NCI-H748 (cell line): ENCODE measurements at regions not wholly inside any gene's neighbourhood (a gene's known extent, or its start where the extent isn't known, plus 50 kb on each side); places are given as distances from the start of the nearest gene placed in this dataset.
"Not testable (repeated sequence)": the region's sequence is repeated elsewhere in the genome, so short reads cannot be mapped to it uniquely, and the experiment has no call there.

ENCODE experiments used
- DNase-seq: peaks from one replicate; lab custom pipeline; 2025; ENCODE audit not compliant: unreplicated experiment; lab: John Stamatoyannopoulos, UW

DNA sequence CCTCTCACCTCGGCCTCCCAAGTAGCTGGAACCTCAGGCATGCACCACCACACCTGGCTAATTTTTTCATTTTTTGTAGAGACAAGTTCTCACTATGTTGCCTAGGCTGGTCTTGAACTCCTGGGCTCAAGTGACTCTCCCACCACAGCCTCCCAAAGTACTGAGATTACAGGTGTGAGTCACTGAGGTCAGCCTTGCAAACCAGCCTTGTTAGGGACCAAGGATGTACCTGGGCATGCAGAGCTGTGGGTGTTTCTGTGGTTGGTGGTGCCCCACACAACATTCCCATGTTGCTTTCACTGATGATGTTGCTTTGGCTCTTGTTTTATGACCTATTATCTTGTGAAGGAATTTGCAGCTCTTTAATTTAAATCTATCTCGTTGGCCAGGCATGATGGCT lies 54.8 kb downstream of the OTUD1 start:
- DNase-seq, result no peak

DNA sequence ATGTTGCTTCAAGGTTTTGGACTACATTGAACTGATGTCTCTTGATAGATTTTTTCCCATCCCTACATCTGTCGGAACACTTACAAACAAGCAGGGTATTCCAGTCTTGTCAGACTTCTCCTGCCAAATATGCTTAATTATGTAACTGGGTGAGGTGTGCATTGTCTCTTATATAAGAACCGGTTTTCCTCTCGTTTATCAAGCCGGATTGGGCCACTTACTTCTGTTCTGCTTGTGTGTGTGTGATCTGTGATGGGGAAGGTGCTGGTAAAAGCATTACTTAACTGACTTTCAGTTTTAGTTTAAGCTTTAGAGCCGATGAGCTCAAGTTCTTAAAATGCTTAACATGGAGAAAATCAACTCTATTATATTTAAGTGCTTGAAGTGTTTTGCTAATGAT lies 57.9 kb downstream of the OTUD1 start:
- DNase-seq, result no peak

DNA sequence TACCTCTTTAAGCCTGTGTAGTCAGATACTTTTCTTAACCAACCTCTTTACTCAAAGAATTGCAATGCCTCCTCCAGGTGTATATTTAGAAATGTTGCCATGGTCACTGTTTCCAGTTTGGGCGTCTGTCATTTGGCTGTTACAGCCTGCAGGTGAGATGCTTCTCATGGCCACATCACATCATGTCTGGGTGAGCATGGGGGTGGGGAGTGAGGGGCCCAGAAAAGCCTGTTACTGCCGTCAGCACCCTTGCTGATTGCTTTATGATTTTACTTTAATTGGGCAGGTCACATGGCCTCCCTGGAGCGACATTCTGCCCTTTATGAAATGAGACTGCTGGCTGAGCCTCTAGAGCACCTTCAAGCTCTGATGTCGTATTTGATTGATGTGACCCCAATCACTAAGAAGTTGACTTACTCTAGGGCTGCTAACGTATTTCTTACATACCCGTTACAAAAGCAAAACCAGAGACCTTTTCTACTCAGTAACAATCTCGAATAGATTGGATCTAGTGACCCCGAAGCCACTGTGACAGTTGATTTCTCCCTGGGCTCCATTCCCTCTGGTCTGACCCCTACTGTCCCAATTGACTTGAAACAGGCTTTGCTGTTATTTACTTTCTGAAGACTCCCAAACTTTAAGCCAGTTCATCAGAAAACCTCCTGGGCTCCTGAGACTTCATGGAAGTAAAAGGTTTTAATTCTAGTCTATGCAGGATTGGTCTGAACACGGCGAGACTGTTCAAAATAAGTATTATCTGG lies 60.7 kb downstream of the OTUD1 start:
- peak; percentile 61 for DNase-seq

DNA sequence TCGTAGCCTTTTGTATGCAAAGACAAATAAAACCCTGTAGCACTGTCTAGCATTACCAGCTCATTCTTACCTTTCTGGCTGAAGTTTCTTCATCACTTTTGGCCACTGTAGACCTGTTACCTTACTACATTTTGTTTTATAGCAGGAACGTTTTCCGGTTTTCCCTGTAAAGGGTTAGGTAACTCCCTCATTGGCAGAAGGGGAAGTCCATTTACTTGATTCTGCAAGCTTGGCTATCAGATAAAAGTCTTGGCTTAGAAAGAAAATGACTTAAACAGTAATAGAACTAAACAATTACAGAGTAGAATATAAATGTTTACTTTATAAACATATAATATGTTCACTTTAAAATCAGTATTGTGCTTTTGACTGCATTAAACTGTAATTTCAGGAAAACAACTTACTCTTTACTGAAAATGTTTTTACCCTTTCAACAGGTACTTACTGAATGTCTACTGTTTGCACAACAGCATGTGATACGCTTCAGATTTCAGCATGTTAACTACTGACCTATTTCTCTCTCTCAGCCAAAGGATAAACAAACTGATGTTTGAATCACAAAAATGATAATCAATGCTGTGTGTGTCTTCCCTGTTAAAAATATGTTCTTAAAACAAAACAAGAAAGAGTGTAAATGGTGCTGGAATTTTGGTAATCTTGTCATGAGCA lies 67.1 kb downstream of the OTUD1 start:
- DNase-seq, result peak; percentile 30

DNA sequence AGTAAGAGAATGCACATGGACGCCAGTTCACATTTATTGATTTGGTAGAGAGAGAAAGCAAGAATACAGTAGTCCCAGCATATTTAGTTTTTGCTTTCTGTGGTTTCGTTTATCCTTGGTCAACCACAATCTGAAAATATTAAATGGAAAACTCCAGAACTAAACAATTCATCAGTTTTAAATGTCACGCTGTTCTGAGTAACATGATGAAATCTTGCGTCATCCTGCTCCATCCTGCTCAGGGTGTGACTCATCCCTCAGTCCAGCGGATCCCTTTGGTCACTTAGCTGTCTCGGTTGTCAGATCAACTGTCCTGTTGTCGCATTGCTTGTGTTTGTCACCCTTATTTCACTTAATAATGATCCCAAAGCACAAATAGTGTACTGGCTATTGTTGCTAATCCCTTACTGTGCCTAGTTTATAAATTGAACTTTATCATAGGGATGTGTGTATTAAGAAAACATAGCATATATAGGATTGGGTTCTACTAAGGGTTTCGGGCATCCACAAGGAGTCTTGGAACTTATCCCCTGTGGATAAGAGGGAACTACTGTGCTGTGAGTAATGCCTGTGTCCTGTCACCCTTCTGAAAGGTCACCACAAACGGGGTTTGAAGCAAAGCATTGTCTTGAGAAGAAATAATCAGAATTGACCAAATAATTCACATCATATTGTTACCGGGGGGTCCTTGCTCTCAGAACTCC lies 73.6 kb downstream of the OTUD1 start:
- no peak for DNase-seq

DNA sequence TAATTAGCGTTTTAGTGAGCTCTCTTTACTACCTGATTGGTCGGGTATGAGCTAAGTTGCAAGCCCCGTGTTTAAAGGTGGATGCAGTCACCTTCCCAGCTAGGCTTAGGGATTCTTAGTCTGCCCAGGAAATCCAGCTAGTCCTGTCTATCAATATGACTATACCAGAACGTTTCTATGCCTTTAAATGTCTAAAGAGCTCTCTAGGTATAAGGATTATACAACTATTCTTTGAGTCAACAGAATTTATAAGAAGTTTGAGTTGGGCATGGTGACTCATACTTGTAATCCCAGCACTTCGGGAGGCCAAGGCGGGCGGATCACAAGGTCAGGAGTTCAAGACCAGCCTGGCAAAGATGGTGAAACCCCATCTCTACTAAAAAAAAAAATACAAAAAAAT lies 74.7 kb downstream of the OTUD1 start:
- not testable (repeated sequence) for DNase-seq

DNA sequence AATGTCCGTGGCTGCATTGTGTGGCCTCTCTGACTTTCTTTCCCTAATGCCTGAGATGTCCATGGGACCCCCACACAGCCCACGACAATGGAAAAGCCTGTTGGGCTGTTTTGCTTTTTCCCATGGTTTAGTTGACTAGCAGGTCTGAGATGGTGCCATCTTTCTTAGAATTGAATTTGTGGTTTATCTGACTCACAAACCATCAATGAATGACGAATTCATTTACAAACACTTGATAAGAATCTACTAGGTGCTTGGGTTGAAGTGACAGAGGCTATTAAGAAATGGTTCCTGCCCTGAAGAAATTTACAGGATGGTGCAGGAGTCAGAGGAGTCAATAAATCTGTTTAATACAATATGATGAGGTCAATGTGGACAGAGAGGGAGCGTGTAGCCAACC lies 75.4 kb downstream of the OTUD1 start:
- no peak for DNase-seq

DNA sequence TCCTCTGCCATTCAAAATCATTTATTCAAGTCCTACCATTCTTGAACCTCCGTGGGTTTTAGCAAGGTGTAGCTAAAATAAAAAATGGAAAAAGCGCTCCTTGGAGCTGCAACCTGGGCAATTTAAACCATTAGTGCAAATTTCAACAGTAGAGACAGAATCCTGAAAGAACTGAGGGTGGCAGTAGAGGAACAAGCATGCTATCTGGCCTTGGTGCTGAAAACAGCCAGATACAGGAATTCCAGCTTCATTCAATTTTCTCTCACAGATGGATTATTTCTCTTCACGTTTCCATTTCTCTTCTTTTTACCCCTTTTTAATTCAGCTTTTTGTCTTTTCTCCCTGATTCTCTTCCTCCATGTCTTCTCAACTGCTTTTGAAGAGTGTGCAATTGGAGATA lies 77.7 kb downstream of the OTUD1 start:
- no peak for DNase-seq

DNA sequence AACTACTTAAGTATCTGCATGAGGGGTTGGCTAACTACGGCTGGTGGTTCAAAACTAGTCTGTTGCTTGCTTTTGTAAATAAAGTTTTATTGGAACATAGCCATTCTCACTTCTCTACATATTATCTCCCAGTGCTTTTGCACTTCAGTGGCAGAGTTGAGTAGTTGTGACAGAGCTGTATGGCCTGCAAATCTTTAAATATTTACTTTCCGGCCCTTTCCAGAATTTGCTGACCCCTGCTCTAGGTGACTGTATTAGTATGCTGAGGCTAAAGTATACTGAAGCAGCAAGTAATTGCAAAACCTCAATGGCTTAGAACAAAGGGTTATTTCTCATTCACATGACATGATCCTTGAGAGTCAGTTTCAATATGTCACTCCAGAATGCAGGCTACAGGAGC lies 78.3 kb downstream of the OTUD1 start:
- no peak for DNase-seq

DNA sequence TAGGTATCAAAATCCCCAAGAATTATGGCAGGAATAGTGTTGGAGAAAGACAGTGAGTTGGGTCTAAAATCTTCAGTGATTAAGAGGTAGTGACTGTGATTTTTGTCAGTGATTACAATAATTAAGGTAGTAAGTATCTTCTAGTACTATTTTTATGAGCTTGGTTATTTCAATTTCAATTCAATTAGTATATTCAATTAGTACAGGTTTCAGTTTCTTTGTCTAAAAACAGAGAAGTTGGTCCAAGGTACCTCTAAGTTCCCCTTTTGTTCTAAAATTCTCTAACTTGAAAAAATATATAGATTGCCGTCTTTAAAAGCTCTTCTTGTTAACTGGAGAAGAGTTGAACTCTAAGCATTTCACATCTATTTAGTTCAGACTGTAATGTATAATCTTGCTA lies 82.9 kb downstream of the OTUD1 start:
- DNase-seq, result no peak

DNA sequence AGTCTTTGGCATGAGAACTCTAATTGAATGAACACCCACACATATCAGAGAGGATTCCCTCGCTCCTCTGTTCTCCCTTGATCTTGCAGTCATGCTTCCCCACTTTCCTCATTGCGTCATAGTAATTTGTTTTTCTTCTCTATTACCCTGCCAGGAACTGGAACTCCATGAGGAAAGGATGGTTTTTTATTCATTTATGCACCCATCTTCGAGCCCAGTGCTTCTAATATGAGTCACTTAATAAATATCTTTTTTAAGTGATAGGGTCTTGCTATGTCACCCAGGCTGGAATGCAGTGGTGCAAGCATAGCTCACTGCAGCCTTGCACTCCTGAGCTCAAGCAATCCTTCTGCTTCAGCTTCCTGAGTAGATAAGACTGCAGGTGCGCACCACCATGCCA lies 83.5 kb downstream of the OTUD1 start:
- no peak for DNase-seq

DNA sequence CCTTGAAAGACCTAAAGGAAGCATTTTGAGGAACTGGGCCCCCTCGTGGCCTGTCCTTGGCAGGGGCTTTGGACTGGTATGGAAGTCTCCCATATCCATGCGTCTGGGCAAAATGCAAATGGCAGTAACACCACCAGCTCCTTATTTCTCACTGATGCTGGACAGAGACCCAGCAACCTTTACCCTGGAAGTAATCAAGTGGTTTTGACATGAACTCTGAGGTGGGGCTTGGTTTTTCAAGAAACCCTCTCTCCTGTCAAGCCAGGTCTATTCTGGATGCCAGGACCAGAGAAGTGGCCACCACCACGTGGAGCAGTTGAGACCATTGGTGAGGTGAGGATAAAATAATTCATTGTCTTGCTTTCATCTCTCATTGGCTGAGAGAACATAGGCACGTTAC lies 84.4 kb downstream of the OTUD1 start:
- no peak for DNase-seq

DNA sequence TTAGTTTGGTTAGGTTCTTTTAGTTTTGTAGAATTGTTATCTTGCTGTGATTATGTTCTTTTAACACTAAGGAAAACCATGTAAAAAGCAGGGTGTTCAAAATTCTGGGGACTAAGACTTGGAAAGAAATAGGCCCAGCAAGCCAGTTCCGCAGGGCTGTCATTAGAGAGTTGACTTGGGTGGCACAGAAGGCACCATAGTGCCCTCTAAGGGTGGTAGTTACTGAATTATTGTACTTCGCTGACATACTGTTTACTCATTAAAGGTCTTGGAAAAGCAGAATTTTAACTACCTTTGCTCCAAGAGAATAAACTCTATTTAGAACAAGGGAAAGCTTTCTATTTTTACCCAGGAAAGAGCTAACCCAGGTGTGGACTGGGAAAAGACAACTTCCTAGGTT lies 86.5 kb downstream of the OTUD1 start:
- peak; percentile 39 for DNase-seq

DNA sequence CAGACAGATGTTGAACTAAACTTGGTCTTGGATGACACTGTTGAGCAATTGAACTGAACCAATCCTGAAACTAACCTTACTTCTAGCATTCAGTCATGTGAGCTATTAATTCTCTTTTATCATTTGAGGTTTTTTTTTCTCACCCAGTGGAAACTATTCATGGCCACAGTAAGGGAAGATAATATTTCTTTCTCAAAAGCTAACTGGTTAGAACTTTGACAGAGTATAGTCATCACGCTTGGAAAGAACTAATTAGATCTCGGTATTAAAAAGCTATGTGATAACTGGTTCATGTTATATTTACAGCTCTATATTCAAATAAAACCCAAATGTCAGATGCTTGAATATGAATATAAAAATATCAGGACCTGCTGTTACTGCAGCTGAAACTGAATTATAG lies 89.5 kb downstream of the OTUD1 start:
- DNase-seq, result no peak

DNA sequence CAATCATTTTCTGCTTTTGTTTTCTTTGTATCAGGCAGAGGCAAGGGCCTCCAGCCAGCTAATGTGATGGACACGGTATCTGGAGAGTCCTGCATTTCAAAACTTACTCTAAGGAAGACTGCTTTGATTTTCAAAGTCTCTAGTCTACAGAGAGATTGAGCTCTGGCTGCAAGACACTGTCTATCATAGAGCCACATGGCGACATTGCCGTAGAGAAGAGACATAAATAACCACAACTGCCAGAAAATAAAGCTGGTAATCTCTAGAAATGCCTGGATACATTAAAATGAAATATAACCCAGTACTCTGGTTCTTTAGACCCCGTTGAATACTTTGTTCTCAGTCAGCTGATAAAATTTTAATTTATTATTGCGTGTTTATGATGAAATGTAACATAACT lies 90.8 kb downstream of the OTUD1 start:
- no peak for DNase-seq

DNA sequence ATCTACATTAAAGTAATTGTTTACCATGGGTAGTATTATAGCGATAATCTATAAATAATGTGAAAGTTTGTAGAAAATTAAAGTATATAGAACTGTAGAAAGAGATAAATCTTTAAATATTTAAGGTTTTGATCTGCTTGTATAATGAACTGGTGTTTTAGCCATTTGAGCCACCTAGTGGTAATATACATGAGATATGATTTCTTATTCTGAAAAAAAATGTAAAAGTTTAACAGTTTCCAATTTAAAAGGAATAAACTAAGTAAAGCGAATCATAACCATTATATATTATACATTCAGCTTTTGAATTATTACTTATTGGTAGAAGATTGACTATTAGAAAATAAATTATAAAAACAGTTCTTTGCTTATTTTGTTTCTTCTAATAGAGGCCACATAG lies 91.2 kb downstream of the OTUD1 start:
- DNase-seq, result no peak

DNA sequence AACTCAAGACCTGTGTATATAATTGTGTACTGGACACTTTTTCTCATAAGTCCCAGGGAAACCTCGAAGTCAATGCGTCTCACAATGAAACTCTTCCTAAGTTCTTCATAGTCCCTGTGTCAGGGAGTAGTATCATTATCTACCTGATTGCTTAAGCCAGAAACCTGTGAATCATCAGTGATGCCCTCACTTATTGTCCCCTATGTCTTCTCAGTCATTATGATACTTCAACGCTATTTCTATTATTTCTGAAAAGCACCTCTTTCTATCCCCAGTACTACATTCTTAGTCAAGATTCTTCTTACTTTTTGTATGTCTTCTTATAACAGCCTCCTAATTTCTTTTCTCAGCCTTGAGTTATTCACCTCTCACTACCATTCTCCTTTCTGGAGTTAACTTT lies 94.3 kb downstream of the OTUD1 start:
- no peak for DNase-seq

DNA sequence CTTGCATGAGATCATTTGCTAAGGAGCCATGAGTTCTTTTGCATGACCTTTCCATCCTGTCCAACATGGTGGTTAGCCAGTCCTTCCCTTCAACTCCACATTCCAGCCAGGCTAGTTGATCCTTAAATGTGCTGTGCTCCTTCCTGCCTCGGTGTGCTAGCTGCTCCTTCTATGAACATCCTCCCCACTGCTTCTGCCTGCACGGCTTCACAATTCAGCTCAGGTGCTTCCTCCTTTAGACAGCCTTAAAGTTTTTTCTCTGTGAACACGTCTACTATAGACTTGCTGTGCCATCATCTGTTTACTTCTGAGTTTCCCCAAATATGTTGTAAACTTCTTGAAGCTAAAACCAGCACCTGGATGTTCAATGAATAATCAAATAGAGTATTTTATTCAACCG lies 95.5 kb downstream of the OTUD1 start:
- DNase-seq, result no peak

DNA sequence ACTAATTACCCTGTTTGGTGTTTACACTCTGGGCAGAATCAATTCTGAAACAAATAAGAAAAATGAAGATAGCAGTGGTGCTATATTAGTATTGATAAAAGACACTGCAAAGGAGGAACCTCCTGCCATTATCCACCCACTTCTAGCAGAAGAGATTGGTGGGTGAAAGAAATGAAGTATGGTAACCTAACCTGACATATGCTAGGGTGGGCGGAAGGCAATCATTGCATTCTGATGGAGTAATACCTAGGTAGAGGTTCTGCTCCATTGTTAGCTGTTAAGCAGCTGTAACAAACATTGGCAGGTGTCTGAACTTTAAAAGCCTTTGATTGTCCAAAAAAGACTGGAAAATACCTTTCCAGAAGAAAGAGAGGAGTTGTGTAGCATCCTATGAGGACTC lies 95.9 kb downstream of the OTUD1 start:
- DNase-seq, result no peak

DNA sequence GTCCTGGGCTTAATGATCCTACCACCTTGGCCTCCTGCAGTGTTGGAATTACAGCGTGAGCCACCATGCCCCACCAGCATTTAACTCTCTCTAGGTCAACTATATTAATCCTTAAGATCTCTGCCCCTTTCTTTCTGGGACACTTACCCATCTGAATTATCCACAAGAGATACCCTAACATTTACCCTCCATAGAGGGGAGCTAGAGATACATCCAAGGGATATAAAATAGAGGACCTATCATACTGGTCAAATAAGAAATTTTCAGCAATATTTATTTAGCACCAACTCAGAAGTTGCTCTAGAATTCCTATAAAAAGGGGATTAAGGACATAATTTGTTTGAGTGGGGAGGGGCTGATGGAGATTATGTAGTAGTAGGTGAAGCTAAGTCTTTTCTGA lies 96.5 kb downstream of the OTUD1 start:
- DNase-seq, result no peak

DNA sequence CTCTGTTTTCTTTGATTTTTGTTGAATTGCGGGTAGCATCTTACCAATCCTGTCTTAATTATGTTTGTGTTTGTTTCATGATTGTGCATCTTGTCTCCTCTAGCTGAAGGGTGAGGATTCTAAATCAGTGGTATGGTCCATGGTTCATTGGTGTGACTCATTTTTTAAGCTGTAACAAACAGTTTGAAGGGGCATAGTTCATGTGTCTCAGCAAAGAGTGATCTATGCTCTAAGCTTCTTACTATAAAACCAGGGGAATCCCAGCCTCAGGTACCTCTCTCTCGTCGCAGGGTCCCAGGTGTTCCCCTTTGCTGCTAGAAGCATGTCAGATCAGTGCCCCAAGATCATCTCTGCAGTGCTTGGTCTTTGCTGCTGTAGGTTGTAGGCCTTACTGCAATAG lies 100.1 kb downstream of the OTUD1 start:
- DNase-seq, result no peak

DNA sequence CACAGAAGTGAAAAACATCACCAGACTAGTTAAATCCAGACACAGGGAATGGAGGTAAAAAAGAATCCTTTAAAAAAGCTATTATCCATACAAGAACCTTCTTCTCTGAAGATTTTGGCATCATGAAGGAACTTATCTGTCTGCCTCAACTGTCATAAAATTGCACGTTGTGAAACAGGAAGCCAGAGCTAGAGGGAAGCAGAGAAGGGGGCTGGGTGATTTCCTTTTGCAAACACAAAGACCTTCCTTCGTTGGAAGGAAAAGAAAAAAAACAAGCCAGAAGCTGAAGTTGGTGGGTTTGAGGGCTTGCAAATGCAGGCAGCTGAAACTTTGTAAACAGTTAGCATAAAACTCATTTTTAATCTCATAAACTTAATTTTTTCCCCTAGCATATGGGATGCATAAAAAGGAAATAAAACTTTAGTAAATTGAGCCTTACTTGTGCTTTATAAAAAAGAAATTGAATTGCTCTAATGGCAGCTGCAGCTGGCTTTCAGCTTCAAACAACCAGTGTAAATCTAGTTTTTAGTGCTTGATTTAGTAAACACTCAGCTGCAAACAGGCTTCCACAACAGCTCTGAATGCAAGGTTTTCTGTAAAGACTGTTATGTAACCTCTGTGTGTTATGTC lies 101.6 kb downstream of the OTUD1 start:
- DNase-seq, result no peak
